WTC11 (cell line): ENCODE measurements at regions not wholly inside any gene's neighbourhood (a gene's known extent, or its start where the extent isn't known, plus 50 kb on each side); places are given as distances from the start of the nearest gene placed in this dataset.
A peak's percentile ranks its signal among the peaks of the same experiment; 100 is the strongest.

Experiments
- ATAC-seq: fragments of 200-7000 bp; cut with Tn5 transposase; 2 replicates; pipeline ENCODE4 v1.10.0; 2021; ENCODE audit warnings: mild to moderate bottlenecking, moderate library complexity
- CTCF ChIA-PET: fragments of 300-600 bp; sonication (Branson Sonifier 250); formaldehyde crosslinking; loops from one replicate; lab custom pipeline; 2021; ENCODE audit warnings: antibody characterized with exemption; lab: Charles Lee
- POLR2A ChIA-PET: fragments of 350-600 bp; sonication (Branson Sonifier 250); formaldehyde crosslinking; loops from one replicate; lab custom pipeline; 2021; ENCODE audit warnings: antibody characterized with exemption; lab: Charles Lee
- DNase-seq: peaks from one replicate; pipeline ENCODE4 v3.0.0; 2021; ENCODE audit warnings: low spot score
- H3K27ac Mint-ChIP-seq: 2 replicates; pipeline ENCODE4 v1.8.0; 2021; ENCODE audit warnings: mixed read lengths
- H3K27me3 Mint-ChIP-seq: 2 replicates; pipeline ENCODE4 v1.8.0; 2021; ENCODE audit warnings: low read depth, mild to moderate bottlenecking, moderate library complexity, mixed read lengths
- H3K36me3 Mint-ChIP-seq: 2 replicates; pipeline ENCODE4 v1.8.0; 2021; ENCODE audit warnings: mixed read lengths
- H3K4me1 Mint-ChIP-seq: 2 replicates; pipeline ENCODE4 v1.8.0; 2022; ENCODE audit warnings: mixed read lengths
- H3K4me3 Mint-ChIP-seq: 2 replicates; pipeline ENCODE4 v1.8.0; 2021; ENCODE audit warnings: mild to moderate bottlenecking, moderate library complexity, mixed read lengths
- H3K9me3 Mint-ChIP-seq: 2 replicates; pipeline ENCODE4 v1.8.0; 2021; ENCODE audit warnings: mixed read lengths
- ESRRA ChIP-seq: sonication (generic); formaldehyde crosslinking; IDR thresholded peaks from 2 replicates; pipeline ENCODE4 v1.8.1; 2022; ENCODE audit warnings: mild to moderate bottlenecking, missing genetic modification reagents, borderline replicate concordance
- FOXK1 ChIP-seq: sonication (generic); formaldehyde crosslinking; IDR thresholded peaks from 2 replicates; pipeline ENCODE4 v1.8.0; 2022; ENCODE audit warnings: mild to moderate bottlenecking, moderate library complexity, missing genetic modification reagents
- MYBL2 ChIP-seq: sonication (generic); formaldehyde crosslinking; IDR thresholded peaks from 2 replicates; pipeline ENCODE4 v1.8.1; 2023; ENCODE audit warnings: mild to moderate bottlenecking, moderate library complexity, missing genetic modification reagents
- NR1H2 ChIP-seq: sonication (generic); formaldehyde crosslinking; IDR thresholded peaks from 2 replicates; pipeline ENCODE4 v1.9.0; 2021; ENCODE audit warnings: mild to moderate bottlenecking, moderate library complexity, missing genetic modification reagents
- NR2C2 ChIP-seq: sonication (generic); formaldehyde crosslinking; IDR thresholded peaks from 2 replicates; pipeline ENCODE4 v1.8.0; 2022; ENCODE audit warnings: mild to moderate bottlenecking, missing genetic modification reagents
- SOX15 ChIP-seq: fragments of 250-450 bp; sonication (Bioruptor Pico); IDR thresholded peaks from 2 replicates; pipeline ENCODE4 v1.9.0; 2021; ENCODE audit warnings: mild to moderate bottlenecking
- ZNF121 ChIP-seq: sonication (generic); formaldehyde crosslinking; IDR thresholded peaks from 2 replicates; pipeline ENCODE4 v1.8.0; 2023; ENCODE audit warnings: missing genetic modification reagents
- ZNF423 ChIP-seq: fragments of 250-450 bp; sonication (Bioruptor Pico); IDR thresholded peaks from 2 replicates; pipeline ENCODE4 v2.1.2; 2022; ENCODE audit warnings: mild to moderate bottlenecking, moderate library complexity
- ZNF671 ChIP-seq: fragments of 250-450 bp; sonication (Bioruptor Pico); IDR thresholded peaks from 2 replicates; pipeline ENCODE4 v1.8.0; 2021; ENCODE audit warnings: mild to moderate bottlenecking
- TF ChIP-seq, protein P1 (sequence below): sonication (generic); formaldehyde crosslinking; IDR thresholded peaks from 2 replicates; pipeline ENCODE4 v1.8.0; 2023; ENCODE audit warnings: mild to moderate bottlenecking, missing genetic modification reagents
- TF ChIP-seq, protein P2 (sequence below): fragments of 250-450 bp; sonication (Bioruptor Pico); IDR thresholded peaks from 2 replicates; pipeline ENCODE4 v1.9.0; 2021; ENCODE audit warnings: moderate library complexity, mild to moderate bottlenecking, inconsistent platforms, borderline replicate concordance
- TF ChIP-seq, protein P3 (sequence below): fragments of 250-450 bp; sonication (Bioruptor Pico); IDR thresholded peaks from 2 replicates; pipeline ENCODE4 v1.9.0; 2021; ENCODE audit warnings: mild to moderate bottlenecking
- TF ChIP-seq, protein P4 (sequence below): sonication (generic); formaldehyde crosslinking; IDR thresholded peaks from 2 replicates; pipeline ENCODE4 v1.8.1; 2023; ENCODE audit warnings: mild to moderate bottlenecking, missing genetic modification reagents
- TF ChIP-seq, protein P5 (sequence below): fragments of 200-600 bp; IDR thresholded peaks from 2 replicates; pipeline ENCODE4 v1.8.0; 2022; ENCODE audit warnings: antibody characterized with exemption

DNA sequence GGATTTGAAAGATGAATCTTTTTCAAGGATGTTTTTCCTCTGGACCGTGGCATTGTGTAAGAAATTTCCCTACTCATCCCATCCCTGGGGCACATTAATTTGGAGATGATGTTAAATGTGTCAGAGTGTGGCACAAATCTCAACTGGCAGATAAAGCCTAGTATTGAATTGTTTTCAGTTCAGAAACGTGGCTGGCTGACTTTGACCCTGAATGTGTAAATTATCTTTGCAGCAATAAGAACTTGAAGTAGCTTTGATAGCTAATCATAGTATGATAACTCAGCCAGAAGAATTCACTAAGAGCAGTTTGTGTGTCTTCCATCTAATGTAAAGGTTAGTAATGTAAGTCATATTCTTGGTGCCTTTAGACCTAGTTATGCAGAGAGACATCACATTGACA, 238.4 kb upstream of the DMRT1 start (continued):
- TF ChIP-seq, protein P1, sequence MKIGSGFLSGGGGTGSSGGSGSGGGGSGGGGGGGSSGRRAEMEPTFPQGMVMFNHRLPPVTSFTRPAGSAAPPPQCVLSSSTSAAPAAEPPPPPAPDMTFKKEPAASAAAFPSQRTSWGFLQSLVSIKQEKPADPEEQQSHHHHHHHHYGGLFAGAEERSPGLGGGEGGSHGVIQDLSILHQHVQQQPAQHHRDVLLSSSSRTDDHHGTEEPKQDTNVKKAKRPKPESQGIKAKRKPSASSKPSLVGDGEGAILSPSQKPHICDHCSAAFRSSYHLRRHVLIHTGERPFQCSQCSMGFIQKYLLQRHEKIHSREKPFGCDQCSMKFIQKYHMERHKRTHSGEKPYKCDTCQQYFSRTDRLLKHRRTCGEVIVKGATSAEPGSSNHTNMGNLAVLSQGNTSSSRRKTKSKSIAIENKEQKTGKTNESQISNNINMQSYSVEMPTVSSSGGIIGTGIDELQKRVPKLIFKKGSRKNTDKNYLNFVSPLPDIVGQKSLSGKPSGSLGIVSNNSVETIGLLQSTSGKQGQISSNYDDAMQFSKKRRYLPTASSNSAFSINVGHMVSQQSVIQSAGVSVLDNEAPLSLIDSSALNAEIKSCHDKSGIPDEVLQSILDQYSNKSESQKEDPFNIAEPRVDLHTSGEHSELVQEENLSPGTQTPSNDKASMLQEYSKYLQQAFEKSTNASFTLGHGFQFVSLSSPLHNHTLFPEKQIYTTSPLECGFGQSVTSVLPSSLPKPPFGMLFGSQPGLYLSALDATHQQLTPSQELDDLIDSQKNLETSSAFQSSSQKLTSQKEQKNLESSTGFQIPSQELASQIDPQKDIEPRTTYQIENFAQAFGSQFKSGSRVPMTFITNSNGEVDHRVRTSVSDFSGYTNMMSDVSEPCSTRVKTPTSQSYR (CRISPR knock-in tag) = no peak
- TF ChIP-seq NR2C2 (CRISPR knock-in tag) (no peak), ZNF671 (CRISPR knock-in tag) (no peak), ESRRA (no peak), MYBL2 (CRISPR knock-in tag) (no peak), NR1H2 (CRISPR knock-in tag) (no peak)
- TF ChIP-seq, protein P2, sequence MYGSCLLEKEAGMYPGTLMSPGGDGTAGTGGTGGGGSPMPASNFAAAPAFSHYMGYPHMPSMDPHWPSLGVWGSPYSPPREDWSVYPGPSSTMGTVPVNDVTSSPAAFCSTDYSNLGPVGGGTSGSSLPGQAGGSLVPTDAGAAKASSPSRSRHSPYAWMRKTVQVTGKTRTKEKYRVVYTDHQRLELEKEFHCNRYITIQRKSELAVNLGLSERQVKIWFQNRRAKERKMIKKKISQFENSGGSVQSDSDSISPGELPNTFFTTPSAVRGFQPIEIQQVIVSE = no peak
- TF ChIP-seq, all 79 proteins: peak for 0

DNA sequence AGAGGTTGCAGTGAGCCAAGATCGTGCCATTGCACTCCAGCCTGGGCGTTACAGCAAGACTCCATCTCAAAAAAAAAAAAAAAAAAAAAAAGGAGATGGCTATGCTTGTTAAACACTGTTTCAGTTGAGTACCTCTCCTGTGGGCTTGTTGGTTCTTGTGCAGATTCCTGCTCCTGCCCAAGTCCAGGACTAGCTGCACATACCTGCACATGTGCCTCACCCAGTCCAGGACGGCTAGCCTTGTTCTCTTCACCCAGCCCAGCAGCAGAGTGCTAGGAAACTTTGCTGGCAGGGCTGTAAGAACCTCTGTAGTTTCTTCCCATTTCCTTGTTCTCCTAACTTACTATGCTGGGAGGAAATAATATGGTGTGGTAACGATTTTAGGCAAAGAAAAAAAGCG, 234.1 kb upstream of the DMRT1 start:
- Mint-ChIP-seq H3K27me3 (no peaks in the 10 kb centered on the region), H3K36me3 (peaks cover 8% of the 10 kb centered on the region; the same call in 1 of the 2 replicates), H3K9me3 (no peaks in the 10 kb centered on the region), H3K4me3 (no peak overlapping the region), H3K27ac (no peak overlapping the region), H3K4me1 (no peaks in the 10 kb centered on the region)
- ChIA-PET POLR2A (no interaction called here), CTCF (no interaction called here)
- ATAC-seq = no peak
- TF ChIP-seq ZNF423 (CRISPR knock-in tag) = no peak
- no peak for TF ChIP-seq MYBL2 (CRISPR knock-in tag)
- no peak for TF ChIP-seq FOXK1 (CRISPR knock-in tag)
- TF ChIP-seq, protein P3, sequence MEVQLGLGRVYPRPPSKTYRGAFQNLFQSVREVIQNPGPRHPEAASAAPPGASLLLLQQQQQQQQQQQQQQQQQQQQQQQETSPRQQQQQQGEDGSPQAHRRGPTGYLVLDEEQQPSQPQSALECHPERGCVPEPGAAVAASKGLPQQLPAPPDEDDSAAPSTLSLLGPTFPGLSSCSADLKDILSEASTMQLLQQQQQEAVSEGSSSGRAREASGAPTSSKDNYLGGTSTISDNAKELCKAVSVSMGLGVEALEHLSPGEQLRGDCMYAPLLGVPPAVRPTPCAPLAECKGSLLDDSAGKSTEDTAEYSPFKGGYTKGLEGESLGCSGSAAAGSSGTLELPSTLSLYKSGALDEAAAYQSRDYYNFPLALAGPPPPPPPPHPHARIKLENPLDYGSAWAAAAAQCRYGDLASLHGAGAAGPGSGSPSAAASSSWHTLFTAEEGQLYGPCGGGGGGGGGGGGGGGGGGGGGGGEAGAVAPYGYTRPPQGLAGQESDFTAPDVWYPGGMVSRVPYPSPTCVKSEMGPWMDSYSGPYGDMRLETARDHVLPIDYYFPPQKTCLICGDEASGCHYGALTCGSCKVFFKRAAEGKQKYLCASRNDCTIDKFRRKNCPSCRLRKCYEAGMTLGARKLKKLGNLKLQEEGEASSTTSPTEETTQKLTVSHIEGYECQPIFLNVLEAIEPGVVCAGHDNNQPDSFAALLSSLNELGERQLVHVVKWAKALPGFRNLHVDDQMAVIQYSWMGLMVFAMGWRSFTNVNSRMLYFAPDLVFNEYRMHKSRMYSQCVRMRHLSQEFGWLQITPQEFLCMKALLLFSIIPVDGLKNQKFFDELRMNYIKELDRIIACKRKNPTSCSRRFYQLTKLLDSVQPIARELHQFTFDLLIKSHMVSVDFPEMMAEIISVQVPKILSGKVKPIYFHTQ = no peak
- TF ChIP-seq, protein P4, sequence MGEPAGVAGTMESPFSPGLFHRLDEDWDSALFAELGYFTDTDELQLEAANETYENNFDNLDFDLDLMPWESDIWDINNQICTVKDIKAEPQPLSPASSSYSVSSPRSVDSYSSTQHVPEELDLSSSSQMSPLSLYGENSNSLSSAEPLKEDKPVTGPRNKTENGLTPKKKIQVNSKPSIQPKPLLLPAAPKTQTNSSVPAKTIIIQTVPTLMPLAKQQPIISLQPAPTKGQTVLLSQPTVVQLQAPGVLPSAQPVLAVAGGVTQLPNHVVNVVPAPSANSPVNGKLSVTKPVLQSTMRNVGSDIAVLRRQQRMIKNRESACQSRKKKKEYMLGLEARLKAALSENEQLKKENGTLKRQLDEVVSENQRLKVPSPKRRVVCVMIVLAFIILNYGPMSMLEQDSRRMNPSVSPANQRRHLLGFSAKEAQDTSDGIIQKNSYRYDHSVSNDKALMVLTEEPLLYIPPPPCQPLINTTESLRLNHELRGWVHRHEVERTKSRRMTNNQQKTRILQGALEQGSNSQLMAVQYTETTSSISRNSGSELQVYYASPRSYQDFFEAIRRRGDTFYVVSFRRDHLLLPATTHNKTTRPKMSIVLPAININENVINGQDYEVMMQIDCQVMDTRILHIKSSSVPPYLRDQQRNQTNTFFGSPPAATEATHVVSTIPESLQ (CRISPR knock-in tag) = no peak
- DNase-seq = no peak

DNA sequence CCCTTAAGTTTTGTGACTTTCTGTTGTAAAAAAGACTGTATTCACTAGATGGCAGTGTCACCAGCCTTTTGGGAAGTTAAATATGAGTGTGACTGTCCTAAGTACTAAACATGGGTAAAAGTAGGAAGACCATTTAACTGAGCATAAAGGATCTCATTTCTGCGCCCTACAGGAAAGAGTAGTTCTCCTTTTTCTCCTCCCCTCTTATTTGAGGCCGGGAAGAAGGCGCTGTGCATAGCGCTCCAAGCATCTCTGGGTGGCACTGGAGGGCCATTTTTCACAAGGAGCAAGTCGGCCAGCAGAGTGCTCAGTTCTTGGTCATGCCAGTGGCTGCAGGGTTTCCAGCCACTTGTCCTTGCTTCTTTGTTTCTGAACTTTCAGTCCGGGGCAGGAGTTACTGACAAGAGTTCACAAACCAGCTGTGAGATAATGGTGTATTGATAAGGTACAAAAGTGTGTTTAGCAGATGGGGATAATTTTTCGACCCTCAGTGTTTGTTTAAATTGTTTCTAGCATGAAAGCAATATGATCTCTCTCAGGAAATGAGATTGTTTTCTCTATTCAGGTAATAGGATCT, 227.6 kb upstream of the DMRT1 start:
- CTCF ChIA-PET = interaction anchor here (1.9 to 2.1 kb wide), 2 partner anchors 144 to 150 kb away, joined by 7 to 11 read pairs; no protein-coding TSS in a partner anchor
- peak overlapping the region; percentile 17; the same call in 1 of the 2 replicates for H3K27ac Mint-ChIP-seq

More for the DNA sequence above, 227.6 kb upstream of the DMRT1 start:
- ATAC-seq = peak; percentile 98
- H3K27me3 Mint-ChIP-seq = no peaks in the 10 kb centered on the region
- TF ChIP-seq NR2C2 (CRISPR knock-in tag) (no peak), ZNF121 (CRISPR knock-in tag) (peak; percentile 27; the same call in 1 of the 2 replicates), SOX15 (no peak)
- TF ChIP-seq, protein P5, sequence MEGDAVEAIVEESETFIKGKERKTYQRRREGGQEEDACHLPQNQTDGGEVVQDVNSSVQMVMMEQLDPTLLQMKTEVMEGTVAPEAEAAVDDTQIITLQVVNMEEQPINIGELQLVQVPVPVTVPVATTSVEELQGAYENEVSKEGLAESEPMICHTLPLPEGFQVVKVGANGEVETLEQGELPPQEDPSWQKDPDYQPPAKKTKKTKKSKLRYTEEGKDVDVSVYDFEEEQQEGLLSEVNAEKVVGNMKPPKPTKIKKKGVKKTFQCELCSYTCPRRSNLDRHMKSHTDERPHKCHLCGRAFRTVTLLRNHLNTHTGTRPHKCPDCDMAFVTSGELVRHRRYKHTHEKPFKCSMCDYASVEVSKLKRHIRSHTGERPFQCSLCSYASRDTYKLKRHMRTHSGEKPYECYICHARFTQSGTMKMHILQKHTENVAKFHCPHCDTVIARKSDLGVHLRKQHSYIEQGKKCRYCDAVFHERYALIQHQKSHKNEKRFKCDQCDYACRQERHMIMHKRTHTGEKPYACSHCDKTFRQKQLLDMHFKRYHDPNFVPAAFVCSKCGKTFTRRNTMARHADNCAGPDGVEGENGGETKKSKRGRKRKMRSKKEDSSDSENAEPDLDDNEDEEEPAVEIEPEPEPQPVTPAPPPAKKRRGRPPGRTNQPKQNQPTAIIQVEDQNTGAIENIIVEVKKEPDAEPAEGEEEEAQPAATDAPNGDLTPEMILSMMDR = peak; percentile 29; the same call in 1 of the 2 replicates
- no peaks in the 10 kb centered on the region for H3K9me3 Mint-ChIP-seq
- DNase-seq = peak; percentile 70
- H3K36me3 Mint-ChIP-seq = no peaks in the 10 kb centered on the region
- peaks cover 21% of the 10 kb centered on the region for H3K4me1 Mint-ChIP-seq
- H3K4me3 Mint-ChIP-seq = no peak overlapping the region
- POLR2A ChIA-PET = no interaction called here
